K562 (cell line): ENCODE measurements at regions not wholly inside any gene's neighbourhood (a gene's known extent, or its start where the extent isn't known, plus 50 kb on each side); places are given as distances from the start of the nearest gene placed in this dataset.

ENCODE experiments used
- ATF2 ChIP-seq: sonication (generic); formaldehyde crosslinking; IDR thresholded peaks from 2 replicates; pipeline ENCODE4 v1.8.1; 2022; ENCODE audit warnings: missing genetic modification reagents
- CTCF ChIP-seq, 3 experiments: IDR thresholded peaks in 2 of 3; conservative IDR thresholded peaks in 1 of 3; 2 replicates each; pipeline ENCODE4 v1.5.1; 2011 to 2012; ENCODE audit warnings: low read length in 3 of 3, mild to moderate bottlenecking in 3 of 3, control low read depth in 2 of 3, improper control_type of control experiment in 1 of 3, inconsistent platforms in 1 of 3, low read depth in 1 of 3, mixed read lengths in 1 of 3, moderate library complexity in 1 of 3; ENCODE audit not compliant: insufficient read depth in 2 of 3
- FUS ChIP-seq: fragments of 200-400 bp; formaldehyde crosslinking; optimal IDR thresholded peaks from 2 replicates; pipeline ENCODE3; 2017; ENCODE audit warnings: low read depth, low read length
- JUN ChIP-seq, 2 experiments: sonication (generic) in 1 of 2; formaldehyde crosslinking in 1 of 2; IDR thresholded peaks; 2 replicates each; pipeline versions ENCODE4 v1.6.1 to v1.8.0; 2012 to 2022; ENCODE audit warnings: borderline replicate concordance in 2 of 2, mild to moderate bottlenecking in 2 of 2, improper control_type of control experiment in 1 of 2, low read depth in 1 of 2, low read length in 1 of 2, missing genetic modification reagents in 1 of 2
- SIRT6 ChIP-seq: IDR thresholded peaks from one replicate; pipeline ENCODE4 v1.6.1; 2012; ENCODE audit warnings: low read depth, mild to moderate bottlenecking, control low read depth, inconsistent platforms, low read length, moderate library complexity
- SIX5 ChIP-seq, 2 experiments: IDR thresholded peaks; 2 replicates each; pipeline ENCODE4 v1.6.1; 2011; ENCODE audit warnings: low read length in 2 of 2, borderline replicate concordance in 1 of 2, low read depth in 1 of 2, mild to moderate bottlenecking in 1 of 2, moderate library complexity in 1 of 2; ENCODE audit not compliant: insufficient read depth in 1 of 2
- SMC3 ChIP-seq: conservative IDR thresholded peaks from 2 replicates; pipeline ENCODE4 v1.6.1; 2011; ENCODE audit warnings: low read depth, low read length, improper control_type of control experiment; ENCODE audit not compliant: insufficient read depth
- ZBTB8A ChIP-seq: fragments of 450-650 bp; IDR thresholded peaks from 2 replicates; pipeline ENCODE4 v1.6.1; 2018; ENCODE audit warnings: mild to moderate bottlenecking, moderate library complexity; ENCODE audit not compliant: partially characterized antibody
- ZNF311 ChIP-seq: fragments of 250-450 bp; sonication (Bioruptor Pico); IDR thresholded peaks from 2 replicates; pipeline ENCODE4 v1.4.0; 2020; ENCODE audit warnings: mild to moderate bottlenecking, moderate library complexity

GRCh38 chr3:31188112-31188511, 293.7 kb upstream of the GADL1 start:
- TF ChIP-seq JUN (IDR thresholded peaks at IDR 0.05; ENCODE audit: borderline replicate concordance, low read depth, low read length) (no peak), JUN (CRISPR knock-in tag; IDR thresholded peaks at IDR 0.05; ENCODE audit: borderline replicate concordance) (no peak), CTCF (IDR thresholded peaks at IDR 0.05 in 2 of 3, conservative IDR thresholded peaks at IDR 0.05 in 1 of 3; ENCODE audit: insufficient read depth in 2 of 3, low read depth in 1 of 3, low read length in 3 of 3) (no peak), ATF2 (CRISPR knock-in tag) (no peak), SIX5 (IDR thresholded peaks at IDR 0.05; ENCODE audit: borderline replicate concordance in 1 of 2, insufficient read depth in 1 of 2, low read depth in 1 of 2, low read length in 2 of 2) (no peak), ZNF311 (CRISPR knock-in tag) (no peak), SMC3 (no peak), ZBTB8A (no peak), FUS (no peak), SIRT6 (no peak)
